Hematopoietic multipotent progenitor cell treated with erythropoietin and hydrocortisone succinate and interleukin-3 and kit ligand, for 4 days (in vitro differentiated cells): ENCODE measurements at regions not wholly inside any gene's neighbourhood (a gene's known extent, or its start where the extent isn't known, plus 50 kb on each side); places are given as distances from the start of the nearest gene placed in this dataset.
"Not testable (repeated sequence)": the region's sequence is repeated elsewhere in the genome, so short reads cannot be mapped to it uniquely, and the experiment has no call there.

ENCODE experiments used
- DNase-seq: peaks from one replicate; pipeline ENCODE4 v3.0.0-alpha.2; 2015

DNA sequence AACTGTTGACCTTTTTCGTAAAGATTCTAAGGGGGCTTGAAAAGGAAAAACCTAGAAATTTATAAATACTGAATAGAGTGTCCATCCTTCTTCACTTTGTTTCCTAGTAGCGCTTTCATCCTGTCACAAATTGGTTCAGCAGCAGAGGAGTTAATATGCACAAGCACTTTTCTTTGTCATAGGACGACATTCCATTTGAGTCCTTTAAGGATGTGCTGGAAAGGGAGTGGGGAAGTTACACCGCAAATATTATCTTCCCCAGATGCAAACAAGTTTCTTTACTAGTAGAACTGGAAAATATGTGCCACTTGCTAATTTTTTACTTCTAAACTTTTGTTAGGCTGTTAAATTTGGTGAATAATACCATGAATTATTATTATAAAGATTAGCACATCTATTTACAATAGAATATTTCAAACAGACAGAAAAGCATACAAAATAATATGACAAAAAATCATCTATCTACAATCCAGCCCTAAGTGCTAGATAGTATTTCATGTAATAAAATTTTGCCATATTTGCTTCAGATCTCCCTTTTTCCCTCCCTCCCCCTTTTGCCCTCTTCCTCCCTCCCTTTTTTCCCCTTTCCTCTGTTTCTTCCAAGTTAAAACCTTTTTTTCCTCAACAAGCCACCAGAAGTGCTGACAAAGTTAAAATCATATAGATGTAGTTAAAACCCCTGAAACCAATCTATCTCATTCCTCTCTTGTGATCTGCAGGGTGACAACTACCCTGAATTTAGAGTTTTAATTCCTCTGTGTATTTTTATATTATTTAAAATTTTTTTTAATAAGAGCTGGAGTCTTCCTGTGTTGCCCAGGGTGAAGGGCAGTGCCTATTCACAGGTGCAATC lies 50.5 kb upstream of the MAP4K3 start:
- no peak for DNase-seq

DNA sequence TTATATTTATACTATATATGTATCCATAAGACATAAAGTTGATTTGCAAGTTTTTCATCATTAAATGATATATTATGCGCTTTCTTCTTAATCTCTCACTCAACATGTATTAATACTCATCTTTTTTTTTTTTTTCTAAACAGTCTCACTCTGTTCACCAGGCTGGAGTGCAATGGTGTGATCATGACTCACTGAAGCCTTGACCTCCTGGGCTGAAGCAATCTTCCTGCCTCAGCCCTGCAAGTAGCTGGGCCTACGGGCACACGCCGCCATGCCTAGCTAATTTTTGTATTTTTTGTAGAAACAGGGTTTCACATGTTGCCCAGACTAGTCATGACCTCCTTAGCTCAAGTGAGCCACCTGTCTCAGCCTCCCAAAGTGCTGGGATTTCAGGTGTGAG lies 51.4 kb upstream of the MAP4K3 start:
- no peak for DNase-seq

DNA sequence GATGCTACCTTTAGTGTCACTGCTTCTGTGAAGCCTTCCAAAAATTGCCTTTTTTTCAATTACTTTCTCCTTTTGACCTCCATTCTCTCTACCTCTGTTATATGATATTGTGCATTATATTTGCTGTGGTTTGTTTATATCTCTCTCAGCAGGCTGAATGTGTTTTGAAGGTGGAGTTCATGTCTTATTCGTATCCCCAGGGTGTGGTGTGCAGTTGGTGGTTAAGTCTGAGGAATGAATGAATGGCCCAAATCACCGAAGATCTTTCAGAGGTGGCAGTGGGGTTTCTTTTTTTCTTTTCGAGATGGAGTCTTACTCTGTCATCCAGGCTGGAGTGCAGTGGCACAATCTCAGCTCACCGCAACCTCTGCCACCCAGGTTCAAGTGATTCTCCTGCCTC lies 53.5 kb upstream of the MAP4K3 start:
- no peak for DNase-seq

DNA sequence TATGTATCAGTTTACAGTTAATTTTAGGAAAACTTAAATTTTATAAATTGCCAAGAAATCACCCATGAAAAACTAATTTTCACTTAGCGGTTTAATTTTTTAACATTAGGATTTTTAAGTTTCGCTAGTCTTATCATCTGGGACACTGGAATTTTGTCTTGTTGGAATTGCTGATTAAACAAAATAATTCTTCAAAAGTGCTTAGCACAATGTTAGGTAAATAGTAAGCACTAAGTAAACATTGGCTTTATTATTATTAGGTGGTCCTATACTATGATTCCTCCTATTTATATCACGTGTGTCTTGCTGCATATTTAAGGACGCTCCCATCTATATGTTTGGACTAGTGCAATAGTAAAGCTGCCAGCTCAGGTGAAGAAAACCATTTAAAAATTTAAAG lies 54.6 kb upstream of the MAP4K3 start:
- DNase-seq: no peak

- DNase-seq: peak; percentile 71
Observed at GRCh38 chr2:39492095-39492590, 55.1 kb upstream of the MAP4K3 start.

- no peak for DNase-seq
Observed at GRCh38 chr2:39492716-39493115, 55.6 kb upstream of the MAP4K3 start.

GRCh38 chr2:39494784-39495251 lies 57.7 kb upstream of the MAP4K3 start:
- DNase-seq: no peak

- no peak for DNase-seq
Observed at GRCh38 chr2:39497082-39497801, 60.2 kb upstream of the MAP4K3 start.

- DNase-seq: not testable (repeated sequence)
Observed at GRCh38 chr2:39498176-39498575, 61.1 kb upstream of the MAP4K3 start.

DNA sequence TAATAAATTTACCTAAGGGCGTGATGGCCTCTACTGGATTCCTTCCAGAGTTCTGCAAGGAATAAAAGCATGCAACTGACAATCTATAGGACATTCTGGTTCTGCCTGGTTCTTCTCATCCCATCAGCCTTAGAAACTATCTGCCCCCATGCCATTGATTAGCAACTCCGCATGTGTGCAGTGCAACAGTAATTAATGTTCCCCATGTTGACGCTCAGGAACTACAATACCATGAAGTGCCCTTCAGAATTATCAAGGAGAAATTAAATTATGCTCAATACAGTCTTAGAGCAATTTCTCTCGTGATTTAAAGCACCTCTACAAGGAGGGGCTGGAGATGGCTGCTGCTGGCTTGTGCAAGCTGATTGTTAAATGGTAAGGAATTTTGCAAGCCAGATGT lies 61.7 kb upstream of the MAP4K3 start:
- DNase-seq: no peak

GRCh38 chr2:39499336-39499735 lies 62.3 kb upstream of the MAP4K3 start:
- no peak for DNase-seq

DNA sequence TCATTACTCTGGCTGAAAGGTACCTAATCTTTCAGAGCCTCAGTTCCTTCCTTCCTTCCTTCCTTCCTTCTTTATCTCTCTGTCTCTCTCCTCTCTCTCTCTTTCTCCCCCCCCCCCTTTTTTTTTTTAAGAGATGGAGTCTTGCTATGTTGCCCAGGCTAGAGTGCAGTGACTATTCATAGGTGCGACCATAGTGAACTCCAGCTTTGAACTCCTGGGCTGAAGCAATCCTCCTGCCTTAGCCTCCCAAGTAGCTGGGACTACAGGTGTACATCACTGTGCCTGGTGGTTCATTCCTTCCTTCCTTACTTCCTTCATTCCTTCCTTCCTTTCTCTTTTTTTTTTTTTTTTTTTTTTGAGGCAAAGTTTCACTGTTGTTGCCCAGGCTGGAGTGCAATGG lies 64.3 kb upstream of the MAP4K3 start:
- no peak for DNase-seq

DNA sequence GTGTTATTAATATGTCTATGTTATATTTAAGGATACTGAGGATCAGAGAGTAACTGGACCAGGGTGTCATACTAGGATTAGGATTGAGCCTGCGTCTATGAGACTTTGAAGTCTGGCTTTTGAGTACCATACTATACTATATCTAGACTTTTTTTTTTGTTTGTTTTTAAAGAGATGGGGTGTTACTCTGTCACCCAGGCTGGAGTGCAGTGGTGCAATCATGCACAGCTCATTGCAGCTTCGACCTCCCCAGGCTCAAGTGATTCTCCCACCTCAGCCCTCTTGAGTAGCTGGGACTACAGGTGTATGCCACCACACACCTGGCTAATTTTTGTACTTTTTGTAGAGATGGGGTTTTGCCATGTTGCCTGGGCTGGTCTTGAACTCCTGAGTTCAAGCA lies 66.2 kb upstream of the MAP4K3 start:
- no peak for DNase-seq

GRCh38 chr2:39504790-39505335 lies 67.8 kb upstream of the MAP4K3 start:
- no peak for DNase-seq

DNA sequence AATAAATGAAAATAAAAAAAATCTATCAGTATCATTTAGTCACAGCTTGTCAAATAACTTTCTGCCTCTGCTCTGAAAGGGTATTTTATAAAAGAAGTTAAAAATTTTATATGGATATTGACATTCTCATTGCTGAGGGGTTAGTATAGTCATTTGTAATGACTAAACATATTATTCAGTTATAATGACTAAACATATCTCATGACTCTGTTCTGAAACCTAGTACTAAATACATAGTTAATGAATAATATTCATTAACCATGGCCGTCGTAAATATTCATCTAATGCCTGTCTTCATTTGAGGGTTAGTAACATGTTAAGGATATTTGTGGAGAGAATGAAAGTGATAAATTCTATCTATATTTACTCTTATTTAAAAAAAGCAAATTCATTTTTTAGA lies 69.1 kb upstream of the MAP4K3 start:
- DNase-seq: no peak

- DNase-seq: no peak
Observed at GRCh38 chr2:39508198-39508597, 71.1 kb upstream of the MAP4K3 start.

GRCh38 chr2:39510140-39510539 lies 73.1 kb upstream of the MAP4K3 start:
- DNase-seq: no peak

- DNase-seq: peak; percentile 25
Observed at GRCh38 chr2:39511219-39511604, 74.1 kb upstream of the MAP4K3 start.

GRCh38 chr2:39511605-39512433 lies 74.7 kb upstream of the MAP4K3 start:
- DNase-seq: peak; percentile 82

- no peak for DNase-seq
Observed at GRCh38 chr2:39512434-39512935, 75.4 kb upstream of the MAP4K3 start.

- no peak for DNase-seq
Observed at GRCh38 chr2:39512941-39513340, 75.9 kb upstream of the MAP4K3 start.

DNA sequence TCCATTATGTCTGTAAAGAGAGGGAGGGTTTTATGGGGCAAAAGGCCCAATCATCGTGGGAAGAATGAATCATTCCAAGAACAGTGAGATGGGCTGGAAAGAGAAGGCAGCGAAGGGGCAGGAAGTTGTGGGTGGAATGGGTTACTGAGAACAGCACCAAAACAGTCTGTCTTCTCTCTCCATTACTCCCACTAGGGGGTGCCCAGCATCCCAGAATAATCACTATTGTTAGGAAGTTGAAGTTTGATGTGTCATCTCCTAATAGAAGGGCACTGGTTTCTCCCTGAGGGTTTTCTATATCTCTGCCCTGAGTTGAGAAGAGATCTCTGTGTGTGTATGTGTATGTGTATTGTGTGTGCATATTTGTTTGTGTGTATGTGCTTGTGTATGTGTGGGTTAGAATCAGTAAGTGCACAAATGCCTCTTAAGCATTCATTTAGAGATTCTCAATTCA lies 76.6 kb upstream of the MAP4K3 start:
- peak; percentile 86 for DNase-seq

DNA sequence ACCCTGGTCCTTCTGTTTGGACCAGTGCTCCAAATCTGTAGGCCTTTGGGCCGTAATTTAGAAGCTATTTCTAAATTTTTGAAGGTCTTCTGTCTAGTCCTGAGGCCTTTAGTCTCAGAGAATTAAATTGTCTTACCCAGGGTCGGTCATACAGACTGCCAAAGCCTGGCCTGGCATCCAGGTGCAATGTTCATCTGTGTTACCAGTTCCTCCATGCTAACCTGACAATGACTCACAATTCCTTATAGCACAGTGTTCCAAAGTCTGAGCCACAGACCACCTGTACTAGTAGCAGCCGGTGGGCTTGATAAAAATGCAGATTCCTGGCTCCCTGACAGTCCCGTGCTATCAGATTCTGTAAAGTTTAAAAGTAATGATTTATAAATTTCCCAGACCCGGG lies 77.7 kb upstream of the MAP4K3 start:
- no peak for DNase-seq
